ENCODE measurements at regions not wholly inside any gene's neighbourhood (a gene's known extent, or its start where the extent isn't known, plus 50 kb on each side); places are given as distances from the start of the nearest gene placed in this dataset.
A peak's percentile ranks its signal among the peaks of the same experiment; 100 is the strongest.

GRCh38 chr22:25488244-25489020, 76.0 kb upstream of the GRK3 start:
- peaks cover 2% of the 10 kb centered on the region for H3K27me3 ChIP-seq (ENCODE audit: low read depth)
- H3K4me3 ChIP-seq = no peak overlapping the region
- no peak for TF ChIP-seq CTCF (IDR thresholded peaks at IDR 0.05)
- H3K27ac ChIP-seq = no peak overlapping the region
- no peaks in the 10 kb centered on the region for H3K36me3 ChIP-seq
- DNase-seq (peak; percentile 59), ATAC-seq (peak in 1 of 2 donors; percentile 47)
- intact Hi-C loops (cut with DNase I) = no loop called here
- H3K9me3 ChIP-seq = no peaks in the 10 kb centered on the region
- peaks cover 7% of the 10 kb centered on the region for H3K4me1 ChIP-seq

- TF ChIP-seq CTCF (IDR thresholded peaks at IDR 0.05) = no peak
- intact Hi-C loops (cut with DNase I) = no loop called here
- DNase-seq (no peak), ATAC-seq (no peak)
- H3K27me3 ChIP-seq (ENCODE audit: low read depth) = peaks cover 4% of the 10 kb centered on the region
- H3K9me3 ChIP-seq = no peaks in the 10 kb centered on the region
- H3K27ac ChIP-seq = no peak overlapping the region
- H3K36me3 ChIP-seq = no peaks in the 10 kb centered on the region
- no peak overlapping the region for H3K4me3 ChIP-seq
- peaks cover 7% of the 10 kb centered on the region for H3K4me1 ChIP-seq
These were observed 74.5 kb upstream of the GRK3 start for GRCh38 chr22:25489947-25490346.

- intact Hi-C loops (cut with DNase I) = no loop called here
- H3K4me1 ChIP-seq = peaks cover 7% of the 10 kb centered on the region
- DNase-seq = no peak
- no peak overlapping the region for H3K27ac ChIP-seq
- H3K27me3 ChIP-seq (ENCODE audit: low read depth) = peaks cover 4% of the 10 kb centered on the region
- no peaks in the 10 kb centered on the region for H3K36me3 ChIP-seq
- H3K4me3 ChIP-seq = no peak overlapping the region
- ATAC-seq = no peak
- TF ChIP-seq CTCF (IDR thresholded peaks at IDR 0.05) = no peak
- no peaks in the 10 kb centered on the region for H3K9me3 ChIP-seq
These were observed 73.6 kb upstream of the GRK3 start for GRCh38 chr22:25490896-25491295.

- H3K27ac ChIP-seq = no peak overlapping the region
- no peaks in the 10 kb centered on the region for H3K9me3 ChIP-seq
- H3K27me3 ChIP-seq (ENCODE audit: low read depth) = peaks cover 4% of the 10 kb centered on the region
- peaks cover 7% of the 10 kb centered on the region for H3K4me1 ChIP-seq
- no peaks in the 10 kb centered on the region for H3K36me3 ChIP-seq
- no peak overlapping the region for H3K4me3 ChIP-seq
- DNase-seq = no peak
- intact Hi-C loops (cut with DNase I) = no loop called here
- no peak for ATAC-seq
- no peak for TF ChIP-seq CTCF (IDR thresholded peaks at IDR 0.05)
These were observed 72.3 kb upstream of the GRK3 start for GRCh38 chr22:25492162-25492561.

GRCh38 chr22:25492841-25493734, 71.4 kb upstream of the GRK3 start:
- H3K4me1 ChIP-seq = peaks cover 6% of the 10 kb centered on the region
- ATAC-seq (no peak), DNase-seq (no peak)
- peaks cover 4% of the 10 kb centered on the region for H3K27me3 ChIP-seq (ENCODE audit: low read depth)
- no peaks in the 10 kb centered on the region for H3K9me3 ChIP-seq
- H3K36me3 ChIP-seq = no peaks in the 10 kb centered on the region
- TF ChIP-seq CTCF (IDR thresholded peaks at IDR 0.05) = no peak
- no peak overlapping the region for H3K4me3 ChIP-seq
- intact Hi-C loops (cut with DNase I) = no loop called here
- no peak overlapping the region for H3K27ac ChIP-seq
